Heart left ventricle (tissue), 16 donors: ENCODE measurements at regions not wholly inside any gene's neighbourhood (a gene's known extent, or its start where the extent isn't known, plus 50 kb on each side); places are given as distances from the start of the nearest gene placed in this dataset.

Experiments
- ATAC-seq, 4 donors: fragments of 200-7000 bp; cut with Tn5 transposase; one replicate each; pipeline ENCODE4 v1.9.1; 2020 to 2022; ENCODE audit warnings: moderate library complexity in 4 of 4, mild to moderate bottlenecking in 3 of 4, moderate number of reproducible peaks in 1 of 4
- DNase-seq, 5 donors: peaks; one replicate each; pipeline ENCODE4 v3.0.0-alpha.2; 2020
- H3K27ac ChIP-seq, 12 donors: fragments of 200-600 bp; sonication (generic) in 4 of 12; one replicate each; pipeline versions ENCODE4 v1.5.0 to v1.8.0; 2016 to 2022; ENCODE audit warnings: mild to moderate bottlenecking in 2 of 12
- H3K27me3 ChIP-seq, 9 donors: fragments of 200-600 bp; sonication (generic) in 2 of 9; one replicate each; pipeline versions ENCODE4 v1.5.1 to v1.8.0; 2016 to 2022; ENCODE audit warnings: mild to moderate bottlenecking in 3 of 9
- H3K36me3 ChIP-seq, 9 donors: fragments of 200-600 bp; sonication (generic) in 2 of 9; one replicate each; pipeline versions ENCODE4 v1.5.0 to v1.8.0; 2018 to 2022; ENCODE audit warnings: mild to moderate bottlenecking in 2 of 9
- H3K4me1 ChIP-seq, 12 donors: fragments of 200-600 bp; sonication (generic) in 4 of 12; one replicate each; pipeline versions ENCODE4 v1.5.0 to v1.8.0; 2016 to 2022; ENCODE audit warnings: mild to moderate bottlenecking in 3 of 12
- H3K4me3 ChIP-seq, 12 donors: fragments of 200-600 bp; sonication (generic) in 4 of 12; one replicate each; pipeline versions ENCODE4 v1.5.0 to v1.8.0; 2017 to 2022; ENCODE audit warnings: mild to moderate bottlenecking in 9 of 12, moderate library complexity in 4 of 12
- H3K9me3 ChIP-seq, 12 donors: fragments of 200-600 bp; sonication (generic) in 4 of 12; one replicate each; pipeline versions ENCODE4 v1.5.0 to v1.8.0; 2016 to 2022; ENCODE audit warnings: mild to moderate bottlenecking in 1 of 12
- POLR2A ChIP-seq, 2 donors: fragments of 450-650 bp; IDR thresholded peaks; one replicate each; pipeline ENCODE4 v1.6.1; 2017; ENCODE audit warnings: antibody characterized with exemption in 2 of 2, mild to moderate bottlenecking in 2 of 2, moderate library complexity in 2 of 2
- WGBS, 4 donors: extraction: QIAGEN DNeasy Blood & Tissue Kit in 2 of 4; methylation state at CpG; one replicate each; pipeline versions ENCODE4 v1.1.5 to v1.1.7; 2013 to 2018; 5-methylcytosine and 5-hydroxymethylcytosine counted together
- intact Hi-C, 10 donors: fragments of 100-400 bp; cut with DNase I; formaldehyde crosslinking; loops; one replicate each; pipeline versions ENCODE4 v1.11.1 to v1.14.2; 2022
- TF ChIP-seq, protein P1 (sequence below), 12 donors: fragments of 200-600 bp; sonication (generic) in 4 of 12; IDR thresholded peaks; one replicate each; pipeline versions ENCODE4 v1.5.0 to v1.8.0; 2018 to 2022; ENCODE audit warnings: antibody characterized with exemption in 12 of 12, mild to moderate bottlenecking in 5 of 12
- donor health status: ischemic (EF 13 %, LVEDD 7.1; RV severe dilation, severe dysfunction).
- donor health status: healthy with polysubstance abuse.
- donor health status: DM: no; HTN: yes; CAD: no.
- donor health status: DM: no; HTN: no; CAD: no.
- donor health status: ischemic (EF 25% LVEDD 6.9; RV normal size, moderate dysfunction).
- donor health status: ischemic (EF 25% LVEDD 5.7; RV mildly dilated, moderate dysfunction).
- donor health status: healthy.
- donor health status: DM: yes; HTN: yes; CAD: no.
- donor health status: ischemic (EF 35%, LVEDD 5.7; RV mildly dilated, moderate dysfunction).
- donor health status: nonischemic (EF 11% LVEDD 7.7; RV severe dilation, severe dysfunction).
- donor health status: DM: yes; HTN: yes; CAD: no.
- donor health status: PGD.
- donor health status: ischemic (EF 29% LVEDD 5.4; RV normal size, mild dysfunction).
- donor health status: nonischemic (EF 23%, LVEDD 6.1; RV moderate dilation, normal function).

- intact Hi-C loops, result no loop called here
- no peaks in the 10 kb centered on the region for H3K4me1 ChIP-seq
- H3K4me3 ChIP-seq, result no peak overlapping the region
- no peak overlapping the region for H3K27ac ChIP-seq
- peaks cover 0 to 9% (median 0%) of the 10 kb centered on the region in 9 donors for H3K27me3 ChIP-seq
- no peaks in the 10 kb centered on the region for H3K36me3 ChIP-seq
- no peaks in the 10 kb centered on the region for H3K9me3 ChIP-seq
- no peak for DNase-seq
- TF ChIP-seq, protein P1, sequence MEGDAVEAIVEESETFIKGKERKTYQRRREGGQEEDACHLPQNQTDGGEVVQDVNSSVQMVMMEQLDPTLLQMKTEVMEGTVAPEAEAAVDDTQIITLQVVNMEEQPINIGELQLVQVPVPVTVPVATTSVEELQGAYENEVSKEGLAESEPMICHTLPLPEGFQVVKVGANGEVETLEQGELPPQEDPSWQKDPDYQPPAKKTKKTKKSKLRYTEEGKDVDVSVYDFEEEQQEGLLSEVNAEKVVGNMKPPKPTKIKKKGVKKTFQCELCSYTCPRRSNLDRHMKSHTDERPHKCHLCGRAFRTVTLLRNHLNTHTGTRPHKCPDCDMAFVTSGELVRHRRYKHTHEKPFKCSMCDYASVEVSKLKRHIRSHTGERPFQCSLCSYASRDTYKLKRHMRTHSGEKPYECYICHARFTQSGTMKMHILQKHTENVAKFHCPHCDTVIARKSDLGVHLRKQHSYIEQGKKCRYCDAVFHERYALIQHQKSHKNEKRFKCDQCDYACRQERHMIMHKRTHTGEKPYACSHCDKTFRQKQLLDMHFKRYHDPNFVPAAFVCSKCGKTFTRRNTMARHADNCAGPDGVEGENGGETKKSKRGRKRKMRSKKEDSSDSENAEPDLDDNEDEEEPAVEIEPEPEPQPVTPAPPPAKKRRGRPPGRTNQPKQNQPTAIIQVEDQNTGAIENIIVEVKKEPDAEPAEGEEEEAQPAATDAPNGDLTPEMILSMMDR (IDR thresholded peaks at IDR 0.05), result no peak
- TF ChIP-seq POLR2A (IDR thresholded peaks at IDR 0.05), result no peak
- WGBS, 4 donors, result 90 to 93% (median 91%) methylated on average over 4 of the region's 4 CpGs
- ATAC-seq, result no peak
These were observed 381.3 kb downstream of the DMRT2 start for GRCh38 chr9:1431461-1431860.

GRCh38 chr9:1434052-1434767 is 384.1 kb downstream of the DMRT2 start:
- no peaks in the 10 kb centered on the region for H3K9me3 ChIP-seq
- no peaks in the 10 kb centered on the region for H3K4me1 ChIP-seq
- no peak overlapping the region for H3K4me3 ChIP-seq
- intact Hi-C loops, result no loop called here
- TF ChIP-seq POLR2A (IDR thresholded peaks at IDR 0.05), result no peak
- TF ChIP-seq, protein P1 (IDR thresholded peaks at IDR 0.05), result peak in 3 of 12 donors; percentile 6 to 19 (median 6)
- ATAC-seq, result no peak
- H3K27me3 ChIP-seq, result peaks cover 0 to 9% (median 0%) of the 10 kb centered on the region in 9 donors
- DNase-seq, result no peak
- no peak overlapping the region for H3K27ac ChIP-seq
- WGBS, 4 donors, result 58 to 67% (median 63%) methylated on average over 7 of the region's 7 CpGs
- H3K36me3 ChIP-seq, result no peaks in the 10 kb centered on the region

DNA sequence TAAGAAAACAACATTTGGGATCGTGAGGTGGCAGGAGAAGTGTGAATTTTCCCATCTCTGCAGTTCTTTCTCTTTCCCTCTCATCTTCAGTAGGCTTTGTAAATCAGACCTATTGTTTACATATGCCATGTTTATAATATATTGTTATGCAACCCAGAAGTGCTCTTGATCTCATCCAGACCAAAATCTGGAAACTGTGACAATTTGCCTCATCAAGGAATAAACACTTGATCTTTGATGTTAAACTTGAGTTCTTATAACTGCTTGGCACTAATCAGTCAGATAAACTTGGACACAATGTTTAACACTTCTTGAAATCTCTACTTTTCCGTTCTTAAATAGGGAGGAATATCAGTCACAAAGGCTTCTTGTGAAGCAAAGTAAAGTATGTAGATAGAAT is 384.7 kb downstream of the DMRT2 start:
- Histone ChIP-seq H3K36me3 (no peaks in the 10 kb centered on the region), H3K4me1 (no peaks in the 10 kb centered on the region), H3K27me3 (peaks cover 0 to 9% (median 0%) of the 10 kb centered on the region in 9 donors), H3K27ac (no peak overlapping the region), H3K9me3 (no peaks in the 10 kb centered on the region), H3K4me3 (no peak overlapping the region)
- TF ChIP-seq, protein P1 (IDR thresholded peaks at IDR 0.05), result no peak
- TF ChIP-seq POLR2A (IDR thresholded peaks at IDR 0.05), result no peak
- ATAC-seq, result no peak
- 32 to 50% (median 43%) methylated on average over 2 of the region's 2 CpGs for WGBS, 4 donors
- no peak for DNase-seq
- intact Hi-C loops, result loop anchor here in 1 of 10 donors (5.0 kb wide), 1 partner anchor 333 kb away; no protein-coding TSS in a partner anchor

DNA sequence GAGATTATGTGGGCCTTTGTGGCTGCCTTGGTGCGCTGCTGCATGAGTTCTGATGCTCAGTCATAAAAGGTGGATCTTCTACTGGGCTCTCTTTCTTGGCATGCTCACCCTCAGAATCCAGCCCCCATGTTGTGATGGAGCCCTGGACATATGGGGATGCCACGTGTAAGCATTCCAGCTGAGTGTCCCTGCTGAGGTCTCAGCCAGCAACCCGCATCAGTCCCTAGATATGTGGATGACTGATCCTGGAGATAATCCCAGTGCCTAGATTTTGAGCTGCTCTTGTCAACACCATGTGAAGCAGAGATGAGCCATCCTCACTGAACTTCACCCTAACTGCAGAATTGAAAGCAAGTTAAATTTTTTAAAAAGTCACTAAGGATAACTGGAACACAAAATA is 390.1 kb downstream of the DMRT2 start:
- Histone ChIP-seq H3K27me3 (no peaks in the 10 kb centered on the region), H3K4me1 (no peaks in the 10 kb centered on the region), H3K36me3 (no peaks in the 10 kb centered on the region), H3K27ac (no peak overlapping the region), H3K4me3 (no peak overlapping the region), H3K9me3 (no peaks in the 10 kb centered on the region)
- WGBS, 4 donors, result 56 to 77% (median 66%) methylated on average over 3 of the region's 3 CpGs
- TF ChIP-seq POLR2A (IDR thresholded peaks at IDR 0.05), result no peak
- TF ChIP-seq, protein P1 (IDR thresholded peaks at IDR 0.05), result no peak
- ATAC-seq (no peak), DNase-seq (no peak)
- intact Hi-C loops, result no loop called here
